K562 (cell line): ENCODE measurements at regions not wholly inside any gene's neighbourhood (a gene's known extent, or its start where the extent isn't known, plus 50 kb on each side); places are given as distances from the start of the nearest gene placed in this dataset.

ENCODE experiments used
- ATAC-seq: fragments of 200-7000 bp; cut with Tn5 transposase; 3 replicates; pipeline ENCODE4 v1.9.1; 2020; ENCODE audit warnings: moderate library complexity
- BruUV-seq: library from RNA; stranded (reverse); fragments of 400-500 nt; replicated peaks from 2 replicates; lab custom pipeline; 2021; lab: Mats Ljungman, UMichigan
- CTCF ChIA-PET: fragments of 300-600 bp; formaldehyde crosslinking; extraction: SDS; loops from one replicate; lab custom pipeline; 2021; ENCODE audit warnings: low intra/inter-chr PET ratio; lab: Yijun Ruan, JAX
- POLR2A ChIA-PET: fragments of 300-600, 350-650 bp; sonication (Branson Sonifier 250); formaldehyde crosslinking; extraction: SDS; loops from one replicate; lab custom pipeline; 2021; ENCODE audit warnings: antibody characterized with exemption, inconsistent platforms; lab: Yijun Ruan, JAX
- DNase-seq, 4 experiments: peaks; one replicate each; pipeline versions ENCODE4 v3.0.0 to v3.0.0-alpha.2; 2011 to 2018; ENCODE audit warnings: low spot score in 3 of 4, mixed read lengths in 3 of 4; ENCODE audit errors: extremely low read depth in 1 of 4
- FAIRE-seq: peaks from 2 replicates; lab custom pipeline; 2011; peaks lifted over from hg19 to GRCh38; lab: Jason Lieb, UNC
- H2AFZ ChIP-seq: 2 replicates; pipeline ENCODE4 v1.6.0; 2011; ENCODE audit warnings: low read depth, low read length, control low read depth, inconsistent platforms
- H3K27ac ChIP-seq: fragments of 200-600 bp; 3 replicates; pipeline ENCODE4 v1.8.0; 2011; ENCODE audit warnings: low read depth, mild to moderate bottlenecking, control low read depth, inconsistent platforms, low read length, moderate library complexity, mixed read lengths; ENCODE audit errors: extremely low read depth
- H3K27me3 ChIP-seq, 2 experiments: fragments of 300-600 bp in 1 of 2; 2 replicates in 1 of 2; 3 replicates in 1 of 2; pipeline versions ENCODE4 v1.6.0 to v1.8.0; 2011; ENCODE audit warnings: inconsistent platforms in 2 of 2, low read length in 2 of 2, mild to moderate bottlenecking in 1 of 2, mixed read lengths in 1 of 2, moderate library complexity in 1 of 2; ENCODE audit not compliant: control insufficient read depth in 2 of 2, insufficient read depth in 2 of 2
- H3K36me3 ChIP-seq: fragments of 300-600 bp; 3 replicates; pipeline ENCODE4 v1.8.0; 2011; ENCODE audit warnings: mild to moderate bottlenecking, low read length, inconsistent platforms; ENCODE audit not compliant: control insufficient read depth, insufficient read depth
- H3K4me1 ChIP-seq, 2 experiments: fragments of 200-600 bp in 1 of 2; replicated peaks in 1 of 2; 2 replicates in 1 of 2; 3 replicates in 1 of 2; pipeline versions ENCODE4 v1.5.1 to v1.8.0; 2011; ENCODE audit warnings: inconsistent platforms in 2 of 2, low read length in 2 of 2, mild to moderate bottlenecking in 1 of 2, mixed read lengths in 1 of 2, moderate library complexity in 1 of 2; ENCODE audit not compliant: control insufficient read depth in 2 of 2, insufficient read depth in 2 of 2
- H3K4me2 ChIP-seq: 2 replicates; pipeline ENCODE4 v1.6.1; 2011; ENCODE audit warnings: low read length, control low read depth, inconsistent platforms, mixed read lengths; ENCODE audit not compliant: insufficient read depth
- H3K4me3 ChIP-seq: fragments of 200-600 bp; sonication (generic), shearing (Covaris generic); 2 replicates; pipeline ENCODE4 v1.5.1; 2016; ENCODE audit warnings: control low read depth, inconsistent platforms
- H3K79me2 ChIP-seq: fragments of 200-600 bp; 3 replicates; pipeline ENCODE4 v1.8.0; 2011; ENCODE audit warnings: low read length, inconsistent platforms; ENCODE audit not compliant: control insufficient read depth, insufficient read depth
- H3K9ac ChIP-seq, 2 experiments: 2 replicates each; pipeline versions ENCODE4 v1.6.0 to v1.6.1; 2011; ENCODE audit warnings: low read depth in 2 of 2, low read length in 2 of 2, control low read depth in 1 of 2, inconsistent platforms in 1 of 2, mild to moderate bottlenecking in 1 of 2, mixed read lengths in 1 of 2; ENCODE audit not compliant: insufficient read depth in 1 of 2
- H3K9me1 ChIP-seq: one replicate; pipeline ENCODE4 v1.6.0; 2011; ENCODE audit warnings: inconsistent platforms, mild to moderate bottlenecking, low read length, moderate library complexity; ENCODE audit not compliant: control insufficient read depth, insufficient read depth
- H3K9me3 ChIP-seq: replicated peaks from 2 replicates; pipeline ENCODE4 v1.5.1; 2011; ENCODE audit warnings: low read depth, low read length, inconsistent platforms; ENCODE audit not compliant: control insufficient read depth, insufficient read depth
- H4K20me1 ChIP-seq: replicated peaks from 2 replicates; pipeline ENCODE4 v1.6.1; 2011; ENCODE audit warnings: low read length, inconsistent platforms, mixed read lengths; ENCODE audit not compliant: control insufficient read depth, insufficient read depth
- BRD4 ChIP-seq: fragments of 200-600 bp; sonication (generic); IDR thresholded peaks from 2 replicates; pipeline ENCODE4 v1.6.1; 2017; ENCODE audit warnings: inconsistent platforms
- EP400 ChIP-seq: fragments of 450-650 bp; IDR thresholded peaks from 2 replicates; pipeline ENCODE4 v1.6.1; 2017; ENCODE audit warnings: antibody characterized with exemption, mild to moderate bottlenecking, moderate library complexity
- EZH2 ChIP-seq: IDR thresholded peaks from 2 replicates; pipeline ENCODE4 v1.6.1; 2012; ENCODE audit warnings: low read depth, mild to moderate bottlenecking, inconsistent platforms, low read length, borderline replicate concordance
- FOXP4 ChIP-seq: sonication (generic); formaldehyde crosslinking; IDR thresholded peaks from 2 replicates; pipeline ENCODE4 v1.8.0; 2022; ENCODE audit warnings: mild to moderate bottlenecking, missing genetic modification reagents, borderline replicate concordance
- HLTF ChIP-seq: fragments of 450-650 bp; IDR thresholded peaks from 2 replicates; pipeline ENCODE4 v1.6.1; 2016
- HMG20B ChIP-seq: fragments of 250-450 bp; sonication (Bioruptor Pico); IDR thresholded peaks from 2 replicates; pipeline ENCODE4 v1.5.0; 2021; ENCODE audit warnings: mild to moderate bottlenecking
- KLF10 ChIP-seq: fragments of 250-450 bp; sonication (Bioruptor Pico); IDR thresholded peaks from 2 replicates; pipeline ENCODE4 v1.6.1; 2021; ENCODE audit warnings: matching md5 sums
- MCM5 ChIP-seq: fragments of 450-650 bp; IDR thresholded peaks from 2 replicates; pipeline ENCODE4 v1.6.1; 2016; ENCODE audit warnings: low read depth
- POLR2A ChIP-seq: fragments of 450-650 bp; conservative IDR thresholded peaks from 2 replicates; pipeline ENCODE4 v1.6.1; 2016
- RAD21 ChIP-seq, 2 experiments: fragments of 250-450 bp in 1 of 2; fragments of 450-650 bp in 1 of 2; sonication (Bioruptor Pico) in 1 of 2; formaldehyde crosslinking in 1 of 2; IDR thresholded peaks in 1 of 2; conservative IDR thresholded peaks in 1 of 2; 2 replicates each; pipeline versions ENCODE4 v1.4.0 to v1.8.0; 2020 to 2022; ENCODE audit warnings: mild to moderate bottlenecking in 2 of 2, moderate library complexity in 1 of 2
- SRSF9 ChIP-seq: fragments of 200-400 bp; formaldehyde crosslinking; IDR thresholded peaks from 2 replicates; pipeline ENCODE4 v1.6.1; 2017; ENCODE audit warnings: low read depth, low read length, borderline replicate concordance
- USF2 ChIP-seq: sonication (generic); formaldehyde crosslinking; IDR thresholded peaks from 2 replicates; pipeline ENCODE4 v1.5.0; 2020; ENCODE audit warnings: missing genetic modification reagents
- ZC3H8 ChIP-seq: fragments of 450-650 bp; IDR thresholded peaks from 2 replicates; pipeline ENCODE4 v1.6.1; 2017
- ZNF140 ChIP-seq: fragments of 250-450 bp; sonication (Bioruptor Pico); IDR thresholded peaks from 2 replicates; pipeline ENCODE4 v1.8.0; 2021; ENCODE audit warnings: moderate library complexity, mild to moderate bottlenecking, inconsistent platforms
- ZNF584 ChIP-seq: fragments of 200-800 bp; sonication (Bioruptor generic); IDR thresholded peaks from 2 replicates; pipeline ENCODE4 v1.6.1; 2016; ENCODE audit warnings: low read depth, mild to moderate bottlenecking, missing genetic modification characterization, missing compliant biosample characterization
- WGBS: fragments of 100-300 bp; shearing (Covaris generic); methylation state at CpG from one replicate; pipeline ENCODE4 v1.1.6; 2016; ENCODE audit warnings: low coverage, mixed read lengths; ENCODE audit not compliant: insufficient coverage; ENCODE audit errors: missing lambda C conversion rate; 5-methylcytosine and 5-hydroxymethylcytosine counted together
- in situ Hi-C: fragments of 300-500 bp; cut with MboI; formaldehyde crosslinking; loops from 4 replicates; pipeline ENCODE4 v1.15.0; 2018; ENCODE audit warnings: inconsistent platforms, mixed read lengths
- intact Hi-C: fragments of 100-400 bp; cut with micrococcal nuclease; formaldehyde crosslinking; loops from 2 replicates; pipeline ENCODE4 v1.14.2; 2022

- no TSS peak for BruUV-seq
- FAIRE-seq = no peak
- in situ Hi-C loops = no loop called here
These were observed 196.7 kb upstream of the PELI2 start for GRCh38 chr14:55921511-55921910.

More at GRCh38 chr14:55921511-55921910, 196.7 kb upstream of the PELI2 start:
- Histone ChIP-seq H3K4me2 (no peak overlapping the region), H2AFZ (no peak overlapping the region), H3K79me2 (no peaks in the 10 kb centered on the region), H3K27ac (no peak overlapping the region), H3K4me3 (no peak overlapping the region), H3K9ac (no peak overlapping the region), H4K20me1 (no peaks in the 10 kb centered on the region), H3K4me1 (no peaks in the 10 kb centered on the region; a peak in 1 of 5 replicates), H3K9me1 (no peaks in the 10 kb centered on the region), H3K27me3 (peaks cover 0 to 6% of the 10 kb centered on the region in 2 experiments; a peak in 2 of 5 replicates), H3K9me3 (no peaks in the 10 kb centered on the region), H3K36me3 (no peaks in the 10 kb centered on the region)
- intact Hi-C loops = no loop called here
- TF ChIP-seq USF2 (CRISPR knock-in tag) = no peak
- TF ChIP-seq HMG20B (CRISPR knock-in tag) = no peak
- TF ChIP-seq SRSF9 = no peak
- TF ChIP-seq ZNF140 (CRISPR knock-in tag) = no peak
- TF ChIP-seq EP400 = no peak
- no peak for TF ChIP-seq HLTF
- no peak for TF ChIP-seq ZC3H8
- no peak for TF ChIP-seq MCM5
- TF ChIP-seq KLF10 (CRISPR knock-in tag) = no peak
- TF ChIP-seq BRD4 = no peak
- TF ChIP-seq ZNF584 (CRISPR knock-in tag) = no peak
- TF ChIP-seq EZH2 = no peak
- TF ChIP-seq RAD21 (CRISPR knock-in tag; conservative IDR thresholded peaks at IDR 0.05 in 1 of 2, IDR thresholded peaks at IDR 0.05 in 1 of 2) = no peak
- TF ChIP-seq FOXP4 (CRISPR knock-in tag) = no peak
- no peak for TF ChIP-seq POLR2A
- DNase-seq (no peak), ATAC-seq (no peak)
- ChIA-PET POLR2A (interaction anchor here (0.6 kb wide), 1 partner anchor 318 kb away, joined by 3 read pairs; no protein-coding TSS in a partner anchor), CTCF (no interaction called here)
- 0% methylated on average over 1 of the region's 1 CpG for WGBS
